ENCODE measurements at regions not wholly inside any gene's neighbourhood (a gene's known extent, or its start where the extent isn't known, plus 50 kb on each side); places are given as distances from the start of the nearest gene placed in this dataset.

GRCh38 chr5:27810458-27810857 lies 772.1 kb upstream of the CDH9 start:
- H3K4me3 Mint-ChIP-seq: no peak overlapping the region
- H3K36me3 Mint-ChIP-seq (ENCODE audit: low read depth): no peaks in the 10 kb centered on the region
- ChIA-PET CTCF (no interaction called here), POLR2A (no interaction called here)
- H3K9me3 Mint-ChIP-seq: peaks cover 13% of the 10 kb centered on the region
- no peak for DNase-seq
- no peak for TF ChIP-seq CTCF (IDR thresholded peaks at IDR 0.05)
- intact Hi-C loops (cut with micrococcal nuclease): no loop called here
- H3K27me3 Mint-ChIP-seq: no peaks in the 10 kb centered on the region
- ATAC-seq: no peak
- H3K27ac Mint-ChIP-seq: no peak overlapping the region
- H3K4me1 Mint-ChIP-seq (ENCODE audit: low read depth): no peaks in the 10 kb centered on the region

- intact Hi-C loops (cut with micrococcal nuclease): no loop called here
- POLR2A ChIA-PET: no interaction called here
- Mint-ChIP-seq H3K4me1 (ENCODE audit: low read depth) (no peaks in the 10 kb centered on the region), H3K4me3 (no peak overlapping the region), H3K9me3 (peaks cover 11% of the 10 kb centered on the region), H3K36me3 (ENCODE audit: low read depth) (no peaks in the 10 kb centered on the region), H3K27me3 (no peaks in the 10 kb centered on the region), H3K27ac (no peak overlapping the region)
- ATAC-seq: no peak
- CTCF ChIA-PET: no interaction called here
- DNase-seq: no peak
- no peak for TF ChIP-seq CTCF (IDR thresholded peaks at IDR 0.05)
These were observed 758.8 kb upstream of the CDH9 start for GRCh38 chr5:27797220-27797619.

- intact Hi-C loops (cut with micrococcal nuclease): no loop called here
- no peak overlapping the region for H3K27ac Mint-ChIP-seq
- DNase-seq: no peak
- no peak overlapping the region for H3K4me3 Mint-ChIP-seq
- no peaks in the 10 kb centered on the region for H3K27me3 Mint-ChIP-seq
- H3K4me1 Mint-ChIP-seq (ENCODE audit: low read depth): no peaks in the 10 kb centered on the region
- TF ChIP-seq CTCF (IDR thresholded peaks at IDR 0.05): no peak
- ChIA-PET POLR2A (no interaction called here), CTCF (no interaction called here)
- no peaks in the 10 kb centered on the region for H3K36me3 Mint-ChIP-seq (ENCODE audit: low read depth)
- peaks cover 12% of the 10 kb centered on the region for H3K9me3 Mint-ChIP-seq
- ATAC-seq: no peak
These were observed 749.8 kb upstream of the CDH9 start for GRCh38 chr5:27788184-27788583.

GRCh38 chr5:27784317-27784716 lies 745.9 kb upstream of the CDH9 start:
- POLR2A ChIA-PET: no interaction called here
- CTCF ChIA-PET: no interaction called here
- no peak for ATAC-seq
- Mint-ChIP-seq H3K4me1 (ENCODE audit: low read depth) (no peaks in the 10 kb centered on the region), H3K27ac (no peak overlapping the region), H3K4me3 (no peak overlapping the region), H3K36me3 (ENCODE audit: low read depth) (no peaks in the 10 kb centered on the region), H3K27me3 (no peaks in the 10 kb centered on the region), H3K9me3 (peaks cover 12% of the 10 kb centered on the region)
- no peak for TF ChIP-seq CTCF (IDR thresholded peaks at IDR 0.05)
- intact Hi-C loops (cut with micrococcal nuclease): no loop called here
- no peak for DNase-seq

GRCh38 chr5:27778121-27778520 lies 739.7 kb upstream of the CDH9 start:
- no peak overlapping the region for H3K4me3 Mint-ChIP-seq
- H3K27ac Mint-ChIP-seq: no peak overlapping the region
- DNase-seq (no peak), ATAC-seq (no peak)
- no peaks in the 10 kb centered on the region for H3K27me3 Mint-ChIP-seq
- POLR2A ChIA-PET: no interaction called here
- TF ChIP-seq CTCF (IDR thresholded peaks at IDR 0.05): no peak
- intact Hi-C loops (cut with micrococcal nuclease): no loop called here
- H3K36me3 Mint-ChIP-seq (ENCODE audit: low read depth): no peaks in the 10 kb centered on the region
- peaks cover 9% of the 10 kb centered on the region for H3K9me3 Mint-ChIP-seq
- H3K4me1 Mint-ChIP-seq (ENCODE audit: low read depth): no peaks in the 10 kb centered on the region
- CTCF ChIA-PET: no interaction called here
